Activated T-cell treated with anti-CD3 and anti-CD28 coated beads for 4 hours (primary cell): ENCODE measurements at regions not wholly inside any gene's neighbourhood (a gene's known extent, or its start where the extent isn't known, plus 50 kb on each side); places are given as distances from the start of the nearest gene placed in this dataset.
A peak's percentile ranks its signal among the peaks of the same experiment; 100 is the strongest.

Experiments used
- DNase-seq: peaks from one replicate; pipeline ENCODE4 v3.0.0-alpha.2; 2020

DNA sequence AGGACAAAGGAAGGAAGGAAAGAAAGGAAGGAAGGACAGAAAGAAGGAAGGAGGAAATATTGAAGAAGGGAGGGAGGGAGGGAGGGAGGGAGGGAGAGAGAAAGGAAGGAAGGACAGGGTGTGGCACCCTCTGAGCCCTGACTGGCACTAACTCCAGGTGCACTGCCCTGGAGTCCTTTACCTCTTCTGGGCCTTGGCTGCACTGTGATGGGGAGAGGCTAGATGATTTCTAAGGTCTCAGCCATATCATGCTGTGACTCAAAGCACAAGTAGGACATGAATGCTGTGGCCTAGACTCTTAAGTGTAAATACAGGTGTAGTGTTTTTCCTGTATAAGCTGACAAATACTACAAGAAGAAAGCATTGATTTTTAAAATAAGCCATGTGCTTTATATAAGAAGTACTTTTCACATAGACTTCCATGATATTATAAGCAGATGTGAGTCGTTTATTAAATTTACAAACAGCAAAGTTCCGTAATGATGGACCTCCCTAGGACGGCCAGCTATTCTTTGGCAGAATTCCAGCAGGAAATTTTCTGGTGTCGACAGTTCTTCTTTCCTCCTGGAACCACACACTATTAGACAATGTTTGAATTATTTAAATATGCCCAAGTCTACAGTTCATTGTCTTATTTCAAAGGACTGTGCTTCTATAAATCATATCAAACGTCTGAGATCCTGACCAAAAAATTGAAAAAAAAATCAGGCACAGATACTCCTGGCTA is 213.8 kb upstream of the C2CD4B start:
- no peak for DNase-seq

DNA sequence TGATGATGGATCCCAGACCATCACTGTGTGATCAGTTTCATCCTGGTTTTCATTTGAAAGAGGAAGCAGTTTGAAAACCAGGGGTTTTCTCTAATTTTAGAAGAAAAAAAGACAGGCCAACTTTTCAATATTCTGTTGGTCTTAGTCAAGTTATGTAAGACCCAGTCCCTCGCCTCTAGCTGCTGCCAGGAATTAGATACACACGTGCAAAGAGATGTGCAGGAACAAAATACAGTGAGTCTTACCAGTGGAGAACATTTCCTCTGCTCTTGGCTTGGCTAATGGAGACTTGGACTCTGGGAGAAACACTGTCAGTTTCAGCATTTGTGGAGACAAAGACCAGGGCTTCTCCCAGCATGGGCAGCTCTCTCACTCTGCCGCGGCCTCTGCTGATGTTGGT is 214.9 kb upstream of the C2CD4B start:
- DNase-seq, result no peak

DNA sequence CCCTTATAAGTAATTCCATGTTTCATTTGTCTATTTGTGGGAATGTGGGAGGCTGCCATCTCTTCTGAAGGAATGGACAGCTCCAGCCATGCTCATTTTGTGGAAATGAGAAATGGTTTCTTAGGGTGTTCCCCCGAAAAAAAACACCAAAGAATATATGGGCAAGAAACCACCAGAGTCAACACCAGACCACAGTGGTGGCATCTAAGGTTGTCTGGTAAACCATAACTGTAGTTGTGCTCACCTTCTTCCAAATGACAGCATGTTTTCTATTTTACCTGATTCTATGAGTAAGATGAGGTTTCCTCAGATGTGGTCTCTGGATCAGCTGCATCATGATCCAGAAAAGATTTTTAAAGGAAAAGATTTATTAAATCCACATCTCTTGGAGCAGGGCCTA is 217.0 kb upstream of the C2CD4B start:
- no peak for DNase-seq

DNA sequence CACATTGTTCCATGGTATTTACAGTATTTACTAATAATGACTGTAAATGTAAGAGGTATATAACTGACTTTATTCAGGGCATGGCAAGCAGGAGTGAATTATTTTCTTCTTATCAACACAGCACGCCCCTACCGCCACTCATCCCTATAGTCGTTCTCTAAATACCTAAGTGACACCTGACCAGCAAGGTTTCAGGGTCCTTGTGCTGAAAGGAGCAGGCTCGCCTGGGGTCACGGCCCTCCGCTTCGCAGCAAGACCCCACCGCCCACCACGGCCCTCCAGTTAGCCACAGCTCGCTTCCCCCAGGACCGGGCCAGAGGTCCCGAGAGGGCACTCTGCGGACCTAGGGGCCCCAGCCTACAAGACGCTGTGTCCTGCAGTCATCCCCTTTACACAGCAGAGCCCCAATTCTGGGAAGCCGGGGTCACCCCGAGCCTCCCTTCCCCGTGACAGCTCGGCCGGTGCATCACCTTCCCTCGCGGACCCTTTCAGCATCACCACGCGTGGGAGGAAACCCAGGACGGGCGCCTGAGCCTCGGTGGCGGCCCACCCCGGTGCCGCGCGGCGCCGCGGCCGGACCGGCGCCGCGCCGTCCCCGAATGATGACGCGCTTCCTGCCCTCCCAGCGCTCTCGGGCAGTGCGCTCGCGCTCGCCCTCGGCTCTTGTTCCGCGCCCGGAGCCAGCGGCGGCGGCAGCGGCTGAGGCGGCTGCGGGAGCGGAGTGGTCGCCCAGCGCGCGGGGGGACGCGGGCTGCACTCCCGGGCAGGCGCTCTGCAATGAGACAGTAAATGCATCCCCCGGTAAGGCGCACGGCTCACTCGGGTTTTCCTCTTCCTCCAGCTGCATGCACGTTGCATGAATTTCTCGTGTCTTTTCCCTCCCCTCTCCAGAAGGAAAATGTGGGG is 225.1 kb upstream of the C2CD4B start, which contains the start of gene TLN2:
Gene TLN2 (plus strand): TSS at position 666 of the 906 bp plus-strand sequence.
- DNase-seq, result peak; percentile 38

DNA sequence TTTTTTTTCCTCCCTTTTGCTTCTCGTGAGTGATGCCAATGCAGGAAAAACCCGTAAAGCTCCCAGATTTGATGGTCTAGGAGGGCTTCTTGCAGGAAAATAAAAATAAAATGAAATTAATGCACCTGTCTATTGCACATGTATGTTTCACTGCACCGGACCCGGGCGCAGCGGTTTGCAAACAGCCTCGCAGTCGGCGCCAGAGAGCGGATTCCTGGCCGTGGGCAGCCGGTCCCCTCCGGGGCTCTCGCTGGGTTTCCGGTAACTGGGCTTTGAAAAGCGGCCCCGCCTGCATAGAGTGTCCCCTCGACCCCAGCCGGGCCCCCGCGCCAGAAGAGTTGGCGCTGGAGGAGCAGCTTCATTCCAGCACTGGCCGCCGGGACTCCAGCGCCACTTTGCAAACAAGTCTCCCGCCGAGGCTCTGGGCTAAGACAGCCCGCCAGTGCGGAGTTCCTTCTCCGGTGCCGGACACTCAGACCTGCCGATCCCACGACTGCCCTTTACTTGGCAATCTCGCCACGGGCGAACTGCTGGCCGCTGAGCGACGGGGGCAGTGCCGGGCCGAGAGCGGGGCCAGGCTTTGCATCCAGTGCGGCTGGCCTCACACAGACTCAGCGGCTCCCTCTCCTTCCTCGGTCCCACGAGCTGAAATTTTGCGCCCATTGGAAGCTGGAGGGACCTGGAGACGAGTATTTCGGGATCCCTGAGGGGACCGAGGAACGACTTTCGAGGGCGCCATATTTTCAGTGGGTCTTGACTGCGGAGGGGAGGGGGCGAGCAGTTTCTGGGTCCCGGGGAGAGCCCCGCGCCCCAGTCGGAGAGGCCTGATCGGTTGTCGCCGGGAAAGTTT is 225.9 kb upstream of the C2CD4B start:
- DNase-seq, result peak; percentile 1

DNA sequence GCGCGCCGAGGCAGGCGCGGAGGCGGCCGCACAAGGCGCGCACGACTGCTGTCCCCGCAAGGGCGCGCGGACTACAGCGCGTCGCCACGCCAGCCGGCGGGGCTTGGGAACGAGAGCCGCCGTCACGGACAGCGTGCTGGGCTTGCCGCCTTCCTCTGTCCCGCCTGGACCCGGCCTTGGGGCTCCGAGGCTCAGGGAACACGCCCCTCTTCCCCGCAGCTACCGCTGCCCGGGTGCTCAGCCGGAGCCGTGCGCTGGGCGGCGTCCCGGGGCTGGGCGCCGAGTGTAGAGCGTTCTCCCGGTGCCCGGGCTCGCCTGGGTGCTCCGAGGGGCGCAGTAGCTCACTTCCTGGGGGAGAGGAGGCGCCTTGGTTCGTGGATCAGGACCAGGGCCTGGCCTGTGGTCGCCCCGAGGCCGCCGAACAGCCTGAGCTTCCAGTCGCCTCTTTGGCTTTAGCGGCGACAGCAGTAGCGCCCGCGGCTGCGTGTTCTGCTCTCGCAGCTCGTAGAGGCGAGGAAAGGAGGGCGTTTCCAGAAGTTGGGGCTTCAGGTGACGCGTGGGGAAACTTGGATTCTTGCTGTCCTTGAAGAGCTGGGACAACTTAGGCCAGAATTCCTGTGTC is 226.7 kb upstream of the C2CD4B start:
- DNase-seq, result peak; percentile 2

DNA sequence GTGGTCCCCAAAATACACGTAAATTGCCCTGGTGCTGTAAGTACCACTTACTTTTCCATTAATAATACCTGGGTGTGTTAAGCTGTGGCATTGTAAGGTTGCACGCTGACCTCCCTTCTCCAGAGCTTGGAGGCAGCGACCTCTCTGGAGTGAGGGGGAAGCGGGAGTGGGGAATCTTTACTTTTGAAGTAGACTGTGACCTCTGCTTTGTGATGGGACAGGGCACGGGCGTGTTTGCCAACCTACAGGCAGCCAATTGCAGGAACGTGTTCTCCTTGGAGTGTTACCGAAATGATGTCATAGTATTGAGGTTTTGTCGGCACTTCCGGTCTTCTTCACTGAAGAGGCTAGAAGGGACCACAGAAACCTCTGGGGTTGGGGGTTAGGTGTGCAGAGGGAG is 227.3 kb upstream of the C2CD4B start:
- DNase-seq, result no peak

DNA sequence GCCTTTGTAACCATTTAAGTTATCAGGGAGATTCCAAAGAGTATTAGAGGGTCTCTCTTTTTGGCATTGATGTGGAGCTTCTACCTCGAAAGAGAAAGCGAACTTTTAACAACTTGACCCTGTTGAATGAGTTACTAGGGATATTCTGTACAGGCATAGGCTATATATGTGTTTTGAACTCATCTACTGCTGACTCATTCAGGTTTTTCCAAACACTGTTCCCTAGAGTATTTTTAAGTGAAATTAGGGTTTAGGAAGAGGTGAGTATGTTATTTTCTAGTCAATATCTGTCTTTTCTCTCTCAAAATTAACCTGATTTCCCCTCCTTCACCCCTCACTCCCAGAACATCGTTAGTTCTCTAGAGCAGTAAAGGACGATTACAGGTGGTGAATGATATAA is 228.1 kb upstream of the C2CD4B start:
- DNase-seq, result no peak

DNA sequence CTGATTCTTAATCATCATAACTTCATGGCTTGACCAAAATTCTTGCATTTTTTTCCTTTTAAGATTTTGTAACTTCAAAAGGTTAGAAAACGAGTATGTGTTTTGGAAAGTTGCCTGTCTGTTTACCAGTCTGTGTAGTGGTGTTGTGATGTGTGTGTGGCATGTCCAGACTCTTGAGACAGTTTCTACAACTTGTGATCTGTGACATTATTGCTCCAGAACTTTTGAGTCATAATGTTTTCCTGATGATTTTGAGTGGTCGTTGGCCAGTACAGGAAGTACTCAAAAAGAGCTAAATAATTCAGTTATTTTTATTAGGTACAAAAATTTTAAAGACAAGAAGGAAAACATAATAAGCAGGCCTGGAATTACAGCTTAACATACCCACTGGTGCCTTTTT is 229.0 kb upstream of the C2CD4B start:
- DNase-seq, result no peak

DNA sequence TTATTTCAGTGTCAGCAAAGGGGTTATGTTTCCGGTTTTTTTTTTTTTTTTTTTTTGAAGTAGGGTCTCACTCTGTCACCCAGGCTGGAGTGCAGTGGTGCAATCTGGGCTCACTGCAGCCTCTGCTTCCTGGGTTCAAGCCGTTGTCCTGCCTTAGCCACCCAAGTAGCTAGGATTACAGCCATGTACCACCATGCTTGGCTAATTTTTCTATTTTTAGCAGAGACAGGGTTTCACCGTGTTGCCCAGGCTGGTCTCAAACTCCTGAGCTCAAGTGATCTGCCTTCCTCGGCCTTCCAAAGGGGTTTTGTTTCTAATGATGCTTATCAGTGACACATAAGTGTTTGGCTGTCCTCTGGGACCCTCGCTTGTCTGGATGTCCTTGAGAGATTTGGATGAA is 235.7 kb upstream of the C2CD4B start:
- no peak for DNase-seq

DNA sequence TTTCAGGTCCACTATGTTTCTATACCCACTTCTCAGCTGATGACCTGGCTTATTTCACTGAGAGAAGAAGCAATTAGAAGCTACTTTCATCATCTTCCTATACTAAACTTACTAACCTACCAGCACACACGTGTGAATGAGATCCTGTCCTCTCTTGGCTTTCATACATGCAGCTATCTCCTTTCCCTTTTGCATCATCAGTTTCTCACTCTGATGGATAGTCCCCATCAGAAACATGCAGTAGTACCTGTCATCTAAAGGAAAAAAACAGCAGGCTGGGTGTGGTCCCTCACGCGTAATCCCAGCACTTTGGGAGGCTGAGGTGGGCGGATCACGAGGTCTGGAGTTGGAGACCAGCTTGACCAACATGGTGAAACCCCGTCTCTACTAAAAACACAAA is 237.6 kb upstream of the C2CD4B start:
- no peak for DNase-seq

DNA sequence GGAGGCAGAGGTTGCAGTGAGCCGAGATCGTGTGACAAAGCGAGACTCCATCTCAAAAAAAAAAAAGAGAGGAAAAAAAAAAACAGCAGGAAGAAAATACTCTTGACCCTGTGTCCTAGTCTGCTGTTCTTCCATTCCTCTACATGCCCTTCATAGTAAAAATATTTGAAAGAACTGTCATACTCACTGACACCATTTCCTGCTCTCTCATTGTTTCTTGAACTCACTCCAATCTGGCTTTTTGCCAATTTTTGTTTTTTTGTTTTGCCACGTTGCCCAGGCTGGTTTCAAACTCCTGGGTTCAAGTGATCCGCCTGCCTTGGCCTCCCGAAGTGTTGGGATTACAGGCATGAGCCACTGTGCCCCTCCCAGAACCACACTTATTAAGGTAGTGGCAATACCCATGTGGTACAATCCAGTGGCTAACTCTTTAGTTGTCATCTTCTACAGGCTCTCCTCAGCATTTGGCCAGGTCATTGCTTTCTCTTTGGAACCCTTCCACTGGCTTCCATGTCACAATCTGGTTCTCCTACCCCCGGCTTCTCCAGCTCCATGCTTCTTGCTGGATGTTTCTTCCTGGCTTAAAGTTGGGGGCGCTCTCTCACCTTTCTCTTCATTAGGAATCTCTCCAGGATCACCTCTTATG is 238.2 kb upstream of the C2CD4B start:
- DNase-seq, result no peak

DNA sequence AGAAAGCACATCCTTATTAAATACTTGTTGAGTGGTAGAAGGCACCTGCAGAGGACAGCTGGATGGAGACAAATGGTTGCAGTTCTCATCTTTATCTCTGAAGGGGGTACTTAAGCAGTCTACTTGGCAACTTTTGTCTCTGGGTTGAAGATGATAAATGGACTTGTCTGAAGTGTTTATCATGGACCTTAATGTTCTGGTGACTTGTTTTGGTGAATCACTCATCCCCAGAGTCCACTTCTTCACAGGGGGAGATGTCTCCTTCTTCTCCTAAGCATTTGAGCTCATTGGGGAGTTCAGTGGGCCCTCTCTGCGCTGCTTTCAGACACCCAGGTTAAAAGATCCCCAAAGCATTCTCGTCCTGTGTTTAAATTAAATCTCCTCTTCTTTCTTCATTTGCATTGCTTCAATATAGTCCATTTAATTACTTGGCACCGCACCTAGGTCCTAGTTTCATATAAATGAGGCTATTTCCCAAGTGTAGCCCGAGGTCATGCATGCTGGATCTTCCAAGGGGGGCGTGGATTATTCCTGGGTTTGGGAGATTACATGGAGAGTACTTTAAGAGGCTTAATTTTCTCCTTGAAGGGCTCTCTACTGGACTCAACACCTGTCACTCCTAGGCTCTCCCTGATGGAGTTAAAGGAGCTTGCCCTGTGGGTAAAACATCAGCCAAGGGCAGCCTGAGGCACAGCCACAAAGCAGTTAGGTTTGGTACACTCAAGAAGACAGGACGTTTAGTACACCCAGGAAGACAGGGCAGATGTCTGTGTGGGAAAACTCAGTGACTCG is 239.3 kb upstream of the C2CD4B start:
- DNase-seq, result no peak

DNA sequence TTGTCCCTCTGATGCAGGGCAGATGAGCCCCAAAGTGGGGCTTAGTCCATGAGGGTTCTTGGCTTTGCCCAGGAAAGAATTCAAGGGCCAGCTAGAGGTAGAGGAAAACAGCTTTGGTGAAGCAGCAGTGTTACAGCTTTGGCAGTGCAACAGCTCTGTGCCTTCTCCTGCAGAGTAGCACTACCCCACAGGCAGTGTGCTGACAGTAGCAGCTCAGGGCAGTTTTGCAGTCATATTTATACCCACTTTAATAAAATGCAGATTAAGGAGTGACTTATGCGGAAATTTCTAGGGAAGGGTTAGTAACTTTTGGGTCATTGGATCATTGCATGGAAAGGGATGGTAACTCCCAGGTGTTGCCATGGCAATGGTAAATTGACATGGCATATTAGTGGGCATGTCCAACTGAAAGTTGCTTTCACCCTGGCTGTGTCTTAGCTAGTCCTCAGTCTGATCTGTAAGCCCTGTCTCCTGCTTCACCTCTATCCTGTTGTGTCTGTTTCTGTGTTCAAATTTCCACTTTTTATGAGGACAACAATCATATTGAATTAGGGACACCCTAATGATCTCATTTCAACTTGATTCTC is 241.3 kb upstream of the C2CD4B start:
- no peak for DNase-seq

DNA sequence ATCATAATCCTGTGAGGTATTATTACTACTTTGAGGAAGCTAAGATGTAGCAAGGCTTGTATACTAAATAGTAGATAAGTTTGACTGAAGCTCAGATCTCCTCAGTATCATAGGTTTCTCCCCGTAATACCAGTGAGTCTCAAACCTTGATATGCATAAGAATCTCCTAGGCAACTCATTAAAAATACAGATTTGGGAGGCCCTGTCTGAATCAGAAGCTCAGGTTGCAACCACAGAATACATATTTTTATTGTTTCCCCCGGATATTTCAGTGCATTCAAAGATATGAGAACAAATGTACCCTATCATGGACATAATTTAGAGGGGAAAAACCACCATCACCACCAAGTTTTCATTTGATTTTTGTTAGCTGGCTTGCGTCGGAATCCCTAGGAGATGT is 242.1 kb upstream of the C2CD4B start:
- DNase-seq, result no peak

DNA sequence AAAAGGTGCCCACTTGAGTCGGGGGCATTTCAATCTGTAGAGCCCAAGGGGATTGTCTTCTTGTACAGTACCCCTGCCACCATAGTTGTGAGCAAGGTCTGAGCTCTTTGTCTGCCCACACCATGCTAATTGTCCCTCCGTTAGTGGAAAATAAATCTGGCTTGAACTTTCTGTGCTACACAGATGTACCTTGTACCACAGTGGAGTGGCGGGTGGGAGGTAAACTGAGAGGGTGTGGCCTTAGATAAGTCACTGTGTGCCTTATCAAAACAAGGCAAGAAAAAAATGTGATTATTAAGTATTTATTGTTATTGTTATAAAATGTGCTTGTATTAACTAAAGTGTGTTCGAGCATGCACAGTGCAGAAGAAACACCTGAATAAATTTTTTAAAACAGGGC is 242.9 kb upstream of the C2CD4B start:
- no peak for DNase-seq

DNA sequence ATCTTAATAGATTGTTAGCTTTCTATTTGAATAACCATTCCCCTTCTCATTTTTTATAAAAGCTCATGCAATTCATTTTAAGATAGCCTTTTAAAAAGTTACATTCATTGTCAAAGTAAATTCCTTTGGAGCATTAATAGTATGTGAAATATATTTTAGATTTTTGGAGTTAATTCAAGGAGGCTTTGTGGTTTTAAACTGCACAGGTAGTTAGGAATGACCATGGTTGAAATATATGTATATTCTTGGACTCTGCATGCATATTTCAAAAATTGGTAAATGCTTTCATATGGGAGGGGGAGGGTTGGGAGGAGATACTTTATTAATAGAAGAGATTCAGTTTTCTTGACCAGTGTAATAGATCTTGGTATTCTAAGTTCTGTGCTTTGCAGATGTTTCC is 244.4 kb upstream of the C2CD4B start:
- no peak for DNase-seq

DNA sequence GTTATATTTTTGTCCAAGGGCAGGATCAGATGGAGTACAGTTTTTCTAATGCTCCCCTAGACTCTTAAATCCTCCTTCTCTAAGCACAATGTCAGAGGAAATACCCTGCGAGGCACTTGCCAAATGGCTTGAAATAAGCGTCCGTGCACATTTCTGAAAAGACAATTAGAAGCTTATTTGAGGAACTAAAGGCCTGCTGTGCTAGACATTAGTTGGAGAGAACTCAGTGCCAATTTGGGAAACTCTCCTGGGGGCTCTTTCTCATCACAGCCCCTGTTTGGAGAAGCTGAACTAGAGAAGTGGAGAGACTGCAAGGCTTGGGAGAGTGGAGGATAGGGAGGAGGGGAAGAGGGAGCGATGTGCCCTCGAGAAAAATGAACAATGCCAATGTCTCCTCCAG is 247.6 kb upstream of the C2CD4B start:
- no peak for DNase-seq

DNA sequence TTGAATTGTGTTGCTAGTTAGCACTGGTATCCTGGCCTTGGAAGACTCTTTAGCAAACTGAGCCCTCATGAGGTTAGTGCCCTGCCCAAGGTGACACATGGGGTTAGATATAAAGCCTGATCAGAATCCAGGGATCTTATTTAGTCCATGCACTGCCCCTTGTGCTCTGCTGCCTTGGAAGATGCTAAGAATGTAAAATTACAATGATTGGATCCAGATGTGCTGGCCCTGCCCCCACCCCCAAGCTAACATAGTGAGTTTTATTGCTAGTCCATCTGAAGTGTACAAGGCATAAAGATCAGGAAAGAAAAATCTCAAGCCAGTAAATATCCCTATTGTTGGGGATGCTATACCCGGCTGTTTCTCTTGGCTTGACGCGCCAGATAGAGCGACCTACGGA is 248.1 kb upstream of the C2CD4B start:
- DNase-seq, result no peak

DNA sequence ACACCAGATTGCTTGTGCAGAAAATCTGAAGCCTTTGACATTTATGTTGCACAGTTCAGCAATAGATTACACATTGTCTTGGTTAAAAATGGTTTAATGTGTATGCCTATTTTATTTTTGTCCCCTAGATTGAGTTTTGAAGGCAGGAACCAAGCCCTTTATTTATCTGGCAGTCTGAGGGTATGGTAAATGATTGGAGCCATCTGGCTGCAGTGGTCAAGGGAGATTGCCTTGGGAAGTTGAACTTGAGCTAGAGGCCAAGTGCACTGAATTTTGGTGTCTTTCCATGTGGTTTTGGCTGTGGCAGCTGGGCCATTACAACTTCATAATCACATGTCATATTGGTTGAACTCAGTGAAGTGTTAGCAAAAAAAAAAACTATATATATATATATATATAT is 248.7 kb upstream of the C2CD4B start:
- no peak for DNase-seq

DNA sequence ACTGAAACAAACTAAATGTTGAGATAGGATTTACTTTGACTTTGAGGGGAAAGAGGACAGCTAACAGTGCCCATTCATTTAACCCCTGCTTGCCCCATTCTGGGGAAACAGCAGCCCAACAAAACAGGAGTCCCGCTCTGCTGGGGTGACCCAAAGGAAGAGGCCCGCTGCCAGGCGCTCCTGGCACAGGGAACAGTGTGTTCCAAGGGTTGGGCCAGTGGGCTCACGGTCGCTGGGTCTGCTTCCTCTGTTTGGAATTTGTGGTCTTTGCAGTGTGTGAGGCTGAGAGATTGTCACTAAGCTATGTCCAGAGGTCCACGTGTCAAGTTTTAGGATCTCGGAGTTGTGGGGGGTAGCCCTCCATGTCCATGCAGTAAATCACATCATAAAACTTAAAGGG is 250.4 kb upstream of the C2CD4B start:
- DNase-seq, result no peak
